Testis (tissue), 2 donors: ENCODE measurements at regions not wholly inside any gene's neighbourhood (a gene's known extent, or its start where the extent isn't known, plus 50 kb on each side); places are given as distances from the start of the nearest gene placed in this dataset.

ENCODE experiments used
- DNase-seq: peaks from one replicate; pipeline ENCODE4 v3.0.0-alpha.2; 2019
- H3K27ac ChIP-seq, 2 donors: fragments of 200-600 bp; sonication (generic); one replicate each; pipeline ENCODE4 v1.5.1; 2019
- H3K27me3 ChIP-seq: fragments of 200-600 bp; sonication (generic); one replicate; pipeline ENCODE4 v1.5.1; 2019
- H3K36me3 ChIP-seq: fragments of 200-600 bp; sonication (generic); one replicate; pipeline ENCODE4 v1.5.1; 2017; ENCODE audit warnings: low read depth; ENCODE audit errors: missing control alignments
- H3K4me1 ChIP-seq: fragments of 200-600 bp; sonication (generic); one replicate; pipeline ENCODE4 v1.5.1; 2019
- H3K4me3 ChIP-seq, 2 donors: fragments of 200-600 bp; sonication (generic); one replicate each; pipeline ENCODE4 v1.5.1; 2017 to 2019
- H3K9me3 ChIP-seq: fragments of 200-600 bp; sonication (generic); one replicate; pipeline ENCODE4 v1.5.1; 2017
- CTCF ChIP-seq, 3 experiments: fragments of 450-650 bp in 2 of 3; fragments of 200-600 bp in 1 of 3; sonication (generic) in 1 of 3; IDR thresholded peaks; one replicate each; pipeline ENCODE4 v1.5.1; 2016 to 2019; ENCODE audit warnings: antibody characterized with exemption in 3 of 3, mild to moderate bottlenecking in 2 of 3, moderate library complexity in 1 of 3
- POLR2A ChIP-seq: fragments of 450-650 bp; IDR thresholded peaks from one replicate; pipeline ENCODE4 v1.6.1; 2017; ENCODE audit warnings: antibody characterized with exemption, mild to moderate bottlenecking, moderate library complexity
- WGBS, 2 donors: methylation state at CpG; one replicate each; pipeline ENCODE4 v1.1.5; 2018; 5-methylcytosine and 5-hydroxymethylcytosine counted together
- intact Hi-C: fragments of 100-400 bp; cut with DNase I; formaldehyde crosslinking; loops from one replicate; pipeline ENCODE4 v1.15.1; 2023; ENCODE audit warnings: low total_unique reads

GRCh38 chr1:209183195-209183594 lies 400.3 kb upstream of the CAMK1G start:
- WGBS, 2 donors, result 89 to 91% methylated on average over 1 of the region's 1 CpG
- Histone ChIP-seq H3K4me3 (no peak overlapping the region), H3K36me3 (no peaks in the 10 kb centered on the region), H3K27me3 (no peaks in the 10 kb centered on the region), H3K4me1 (no peaks in the 10 kb centered on the region), H3K9me3 (no peaks in the 10 kb centered on the region), H3K27ac (no peak overlapping the region)
- intact Hi-C loops, result no loop called here
- no peak for DNase-seq
- TF ChIP-seq POLR2A, result no peak
- no peak for TF ChIP-seq CTCF (IDR thresholded peaks at IDR 0.05)

- Histone ChIP-seq H3K9me3 (no peaks in the 10 kb centered on the region), H3K4me3 (no peak overlapping the region), H3K27me3 (no peaks in the 10 kb centered on the region), H3K4me1 (no peaks in the 10 kb centered on the region), H3K27ac (no peak overlapping the region), H3K36me3 (no peaks in the 10 kb centered on the region)
- intact Hi-C loops, result no loop called here
- no peak for TF ChIP-seq CTCF (IDR thresholded peaks at IDR 0.05)
- no peak for TF ChIP-seq POLR2A
- WGBS, 2 donors, result 95 to 97% methylated on average over 3 of the region's 3 CpGs
- DNase-seq, result no peak
These were observed 395.9 kb upstream of the CAMK1G start for GRCh38 chr1:209187589-209187988.

- Histone ChIP-seq H3K27me3 (no peaks in the 10 kb centered on the region), H3K9me3 (no peaks in the 10 kb centered on the region), H3K4me1 (no peaks in the 10 kb centered on the region), H3K36me3 (no peaks in the 10 kb centered on the region), H3K27ac (no peak overlapping the region), H3K4me3 (no peak overlapping the region)
- 16 to 19% methylated on average over 12 of the region's 12 CpGs for WGBS, 2 donors
- intact Hi-C loops, result no loop called here
- TF ChIP-seq CTCF (IDR thresholded peaks at IDR 0.05) (peak in 2 of 3 experiments; percentile 39 to 55), POLR2A (no peak)
- peak; percentile 72 for DNase-seq
These were observed 392.8 kb upstream of the CAMK1G start for GRCh38 chr1:209190591-209191261.

GRCh38 chr1:209191262-209191634 lies 392.3 kb upstream of the CAMK1G start:
- no peaks in the 10 kb centered on the region for H3K36me3 ChIP-seq
- H3K4me1 ChIP-seq, result no peaks in the 10 kb centered on the region
- 63 to 89% methylated on average over 1 of the region's 1 CpG for WGBS, 2 donors
- no peak overlapping the region for H3K27ac ChIP-seq
- H3K27me3 ChIP-seq, result no peaks in the 10 kb centered on the region
- no peaks in the 10 kb centered on the region for H3K9me3 ChIP-seq
- H3K4me3 ChIP-seq, result no peak overlapping the region
- no peak for DNase-seq
- no peak for TF ChIP-seq POLR2A
- no peak for TF ChIP-seq CTCF (IDR thresholded peaks at IDR 0.05)
- intact Hi-C loops, result no loop called here

GRCh38 chr1:209196140-209196539 lies 387.4 kb upstream of the CAMK1G start:
- H3K4me3 ChIP-seq, result no peak overlapping the region
- no peak overlapping the region for H3K27ac ChIP-seq
- no peak for TF ChIP-seq CTCF (IDR thresholded peaks at IDR 0.05)
- TF ChIP-seq POLR2A, result no peak
- no peaks in the 10 kb centered on the region for H3K36me3 ChIP-seq
- H3K27me3 ChIP-seq, result no peaks in the 10 kb centered on the region
- H3K4me1 ChIP-seq, result peaks cover 7% of the 10 kb centered on the region
- intact Hi-C loops, result no loop called here
- H3K9me3 ChIP-seq, result no peaks in the 10 kb centered on the region
- no peak for DNase-seq
